GM15510 (cell line): ENCODE measurements at regions not wholly inside any gene's neighbourhood (a gene's known extent, or its start where the extent isn't known, plus 50 kb on each side); places are given as distances from the start of the nearest gene placed in this dataset.

Source experiments
- POLR2A ChIP-seq: IDR thresholded peaks from 3 replicates; pipeline ENCODE4 v1.6.1; 2011; ENCODE audit warnings: borderline replicate concordance; ENCODE audit not compliant: insufficient read length; ENCODE audit errors: extremely low read depth

- no peak for TF ChIP-seq POLR2A
Observed at GRCh38 chr15:26243382-26243781, 380.3 kb upstream of the ATP10A start.

GRCh38 chr15:26242565-26243071 lies 379.5 kb upstream of the ATP10A start:
- TF ChIP-seq POLR2A: no peak

GRCh38 chr15:26235864-26236263 lies 372.7 kb upstream of the ATP10A start:
- no peak for TF ChIP-seq POLR2A

GRCh38 chr15:26234976-26235767 lies 372.0 kb upstream of the ATP10A start:
- no peak for TF ChIP-seq POLR2A

GRCh38 chr15:26232691-26233090 lies 369.6 kb upstream of the ATP10A start:
- TF ChIP-seq POLR2A: no peak

- no peak for TF ChIP-seq POLR2A
Observed at GRCh38 chr15:26231096-26231495, 368.0 kb upstream of the ATP10A start.

- TF ChIP-seq POLR2A: no peak
Observed at GRCh38 chr15:26224266-26224665, 361.1 kb upstream of the ATP10A start.

- no peak for TF ChIP-seq POLR2A
Observed at GRCh38 chr15:26223720-26224119, 360.6 kb upstream of the ATP10A start.

- no peak for TF ChIP-seq POLR2A
Observed at GRCh38 chr15:26222781-26223180, 359.7 kb upstream of the ATP10A start.

GRCh38 chr15:26214290-26214689 lies 351.2 kb upstream of the ATP10A start:
- TF ChIP-seq POLR2A: no peak

- TF ChIP-seq POLR2A: no peak
Observed at GRCh38 chr15:26213427-26213826, 350.3 kb upstream of the ATP10A start.

- TF ChIP-seq POLR2A: no peak
Observed at GRCh38 chr15:26212109-26212508, 349.0 kb upstream of the ATP10A start.

- TF ChIP-seq POLR2A: no peak
Observed at GRCh38 chr15:26210980-26211379, 347.9 kb upstream of the ATP10A start.

- no peak for TF ChIP-seq POLR2A
Observed at GRCh38 chr15:26201177-26201858, 338.2 kb upstream of the ATP10A start.

GRCh38 chr15:26200427-26200826 lies 337.3 kb upstream of the ATP10A start:
- TF ChIP-seq POLR2A: no peak

- TF ChIP-seq POLR2A: no peak
Observed at GRCh38 chr15:26197719-26198118, 334.6 kb upstream of the ATP10A start.
